Effector memory CD8-positive, alpha-beta T cell (primary cell): ENCODE measurements at regions not wholly inside any gene's neighbourhood (a gene's known extent, or its start where the extent isn't known, plus 50 kb on each side); places are given as distances from the start of the nearest gene placed in this dataset.
"Not testable (repeated sequence)": the region's sequence is repeated elsewhere in the genome, so short reads cannot be mapped to it uniquely, and the experiment has no call there.

ENCODE experiments used
- ATAC-seq: fragments of 150-1000 bp; cut with Tn5 transposase; replicated peaks from 2 replicates; pipeline ENCODE4 v1.10.0; 2021; ENCODE audit warnings: mild to moderate bottlenecking, moderate library complexity
- DNase-seq, 3 experiments: peaks; one replicate each; pipeline ENCODE4 v3.0.0; 2021
- H3K27ac Mint-ChIP-seq, 2 donors: one replicate each; pipeline ENCODE4 v1.8.0; 2022; ENCODE audit warnings: mild to moderate bottlenecking in 2 of 2, mixed read lengths in 2 of 2, moderate library complexity in 2 of 2
- H3K27me3 Mint-ChIP-seq, 2 donors: one replicate each; pipeline ENCODE4 v1.8.0; 2022; ENCODE audit warnings: mixed read lengths in 2 of 2
- H3K36me3 Mint-ChIP-seq: one replicate; pipeline ENCODE4 v1.8.0; 2022; ENCODE audit warnings: mild to moderate bottlenecking, moderate library complexity, mixed read lengths; ENCODE audit not compliant: insufficient read depth
- H3K4me1 Mint-ChIP-seq, 2 donors: one replicate each; pipeline ENCODE4 v1.8.0; 2022; ENCODE audit warnings: low read depth in 2 of 2, mixed read lengths in 2 of 2
- H3K4me3 Mint-ChIP-seq, 2 donors: one replicate each; pipeline ENCODE4 v1.8.0; 2022; ENCODE audit warnings: mild to moderate bottlenecking in 2 of 2, mixed read lengths in 2 of 2, moderate library complexity in 2 of 2
- H3K9me3 Mint-ChIP-seq, 2 donors: one replicate each; pipeline ENCODE4 v1.8.0; 2022; ENCODE audit warnings: mixed read lengths in 2 of 2

- Mint-ChIP-seq H3K27me3 (no peaks in the 10 kb centered on the region), H3K9me3 (peaks cover 6 to 18% of the 10 kb centered on the region in 2 donors), H3K4me1 (no peaks in the 10 kb centered on the region), H3K4me3 (no peak overlapping the region), H3K27ac (no peak overlapping the region), H3K36me3 (no peaks in the 10 kb centered on the region)
- DNase-seq (no peak), ATAC-seq (no peak)
Measured at GRCh38 chr7:8809320-8809719, 375.9 kb downstream of the NXPH1 start.

GRCh38 chr7:8817448-8818036 is 384.1 kb downstream of the NXPH1 start:
- H3K9me3 Mint-ChIP-seq, result no peaks in the 10 kb centered on the region
- peaks cover 3% of the 10 kb centered on the region for H3K36me3 Mint-ChIP-seq
- no peak for ATAC-seq
- H3K27ac Mint-ChIP-seq, result no peak overlapping the region
- H3K4me1 Mint-ChIP-seq, result no peaks in the 10 kb centered on the region
- no peaks in the 10 kb centered on the region for H3K27me3 Mint-ChIP-seq
- no peak for DNase-seq
- H3K4me3 Mint-ChIP-seq, result no peak overlapping the region

GRCh38 chr7:8818406-8818805 is 385.0 kb downstream of the NXPH1 start:
- H3K4me1 Mint-ChIP-seq, result no peaks in the 10 kb centered on the region
- peaks cover 0 to 3% of the 10 kb centered on the region in 2 donors for H3K9me3 Mint-ChIP-seq
- no peak for ATAC-seq
- H3K27me3 Mint-ChIP-seq, result no peaks in the 10 kb centered on the region
- no peak overlapping the region for H3K4me3 Mint-ChIP-seq
- peaks cover 3% of the 10 kb centered on the region for H3K36me3 Mint-ChIP-seq
- H3K27ac Mint-ChIP-seq, result no peak overlapping the region
- DNase-seq, result no peak

GRCh38 chr7:8822595-8822994 is 389.2 kb downstream of the NXPH1 start:
- H3K4me1 Mint-ChIP-seq, result no peaks in the 10 kb centered on the region
- H3K36me3 Mint-ChIP-seq, result no peaks in the 10 kb centered on the region
- ATAC-seq (no peak), DNase-seq (no peak)
- no peaks in the 10 kb centered on the region for H3K27me3 Mint-ChIP-seq
- no peak overlapping the region for H3K27ac Mint-ChIP-seq
- no peak overlapping the region for H3K4me3 Mint-ChIP-seq
- H3K9me3 Mint-ChIP-seq, result peaks cover 0 to 7% of the 10 kb centered on the region in 2 donors

- no peak for DNase-seq
- no peaks in the 10 kb centered on the region for H3K27me3 Mint-ChIP-seq
- H3K27ac Mint-ChIP-seq, result no peak overlapping the region
- H3K36me3 Mint-ChIP-seq, result no peaks in the 10 kb centered on the region
- no peak for ATAC-seq
- H3K4me1 Mint-ChIP-seq, result no peaks in the 10 kb centered on the region
- no peak overlapping the region for H3K4me3 Mint-ChIP-seq
- H3K9me3 Mint-ChIP-seq, result peaks cover 0 to 7% of the 10 kb centered on the region in 2 donors
Measured at GRCh38 chr7:8823486-8823885, 390.1 kb downstream of the NXPH1 start.

- DNase-seq (no peak), ATAC-seq (no peak)
- Mint-ChIP-seq H3K4me1 (no peaks in the 10 kb centered on the region), H3K9me3 (peaks cover 0 to 7% of the 10 kb centered on the region in 2 donors), H3K27me3 (no peaks in the 10 kb centered on the region), H3K36me3 (no peaks in the 10 kb centered on the region), H3K4me3 (no peak overlapping the region), H3K27ac (no peak overlapping the region)
Measured at GRCh38 chr7:8827329-8827728, 393.9 kb downstream of the NXPH1 start.

- Mint-ChIP-seq H3K27ac (no peak overlapping the region), H3K4me1 (no peaks in the 10 kb centered on the region), H3K4me3 (no peak overlapping the region), H3K9me3 (peaks cover 0 to 6% of the 10 kb centered on the region in 2 donors), H3K27me3 (no peaks in the 10 kb centered on the region), H3K36me3 (no peaks in the 10 kb centered on the region)
- DNase-seq, result no peak
- ATAC-seq, result no peak
Measured at GRCh38 chr7:8829100-8829499, 395.7 kb downstream of the NXPH1 start.

GRCh38 chr7:8831376-8831775 is 398.0 kb downstream of the NXPH1 start:
- Mint-ChIP-seq H3K36me3 (no peaks in the 10 kb centered on the region), H3K4me1 (no peaks in the 10 kb centered on the region), H3K9me3 (peaks cover 0 to 6% of the 10 kb centered on the region in 2 donors), H3K27ac (no peak overlapping the region), H3K27me3 (no peaks in the 10 kb centered on the region), H3K4me3 (no peak overlapping the region)
- ATAC-seq (no peak), DNase-seq (no peak)

- no peak for DNase-seq
- no peak overlapping the region for H3K27ac Mint-ChIP-seq
- H3K27me3 Mint-ChIP-seq, result no peaks in the 10 kb centered on the region
- H3K4me3 Mint-ChIP-seq, result no peak overlapping the region
- ATAC-seq, result no peak
- peaks cover 0 to 4% of the 10 kb centered on the region in 2 donors for H3K9me3 Mint-ChIP-seq
- H3K4me1 Mint-ChIP-seq, result no peaks in the 10 kb centered on the region
- no peaks in the 10 kb centered on the region for H3K36me3 Mint-ChIP-seq
Measured at GRCh38 chr7:8833355-8833754, 399.9 kb downstream of the NXPH1 start.

GRCh38 chr7:8841171-8841570 is 407.8 kb downstream of the NXPH1 start:
- Mint-ChIP-seq H3K4me1 (no peaks in the 10 kb centered on the region), H3K27me3 (no peaks in the 10 kb centered on the region), H3K36me3 (no peaks in the 10 kb centered on the region), H3K9me3 (peaks cover 0 to 16% of the 10 kb centered on the region in 2 donors), H3K4me3 (no peak overlapping the region), H3K27ac (no peak overlapping the region)
- DNase-seq (no peak), ATAC-seq (no peak)

GRCh38 chr7:8871716-8872115 is 438.3 kb downstream of the NXPH1 start:
- Mint-ChIP-seq H3K36me3 (no peaks in the 10 kb centered on the region), H3K27me3 (no peaks in the 10 kb centered on the region), H3K9me3 (peaks cover 5 to 6% of the 10 kb centered on the region in 2 donors), H3K4me3 (no peak overlapping the region), H3K27ac (no peak overlapping the region), H3K4me1 (no peaks in the 10 kb centered on the region)
- no peak for DNase-seq
- ATAC-seq, result no peak

GRCh38 chr7:8881916-8882315 is 448.5 kb downstream of the NXPH1 start:
- ATAC-seq, result no peak
- DNase-seq, result no peak
- H3K9me3 Mint-ChIP-seq, result peaks cover 7 to 12% of the 10 kb centered on the region in 2 donors
- no peak overlapping the region for H3K27ac Mint-ChIP-seq
- no peaks in the 10 kb centered on the region for H3K27me3 Mint-ChIP-seq
- H3K4me1 Mint-ChIP-seq, result no peaks in the 10 kb centered on the region
- no peaks in the 10 kb centered on the region for H3K36me3 Mint-ChIP-seq
- no peak overlapping the region for H3K4me3 Mint-ChIP-seq

- DNase-seq, result no peak
- ATAC-seq, result no peak
- Mint-ChIP-seq H3K9me3 (peaks cover 4 to 15% of the 10 kb centered on the region in 2 donors), H3K36me3 (no peaks in the 10 kb centered on the region), H3K4me3 (no peak overlapping the region), H3K27ac (no peak overlapping the region), H3K27me3 (no peaks in the 10 kb centered on the region), H3K4me1 (no peaks in the 10 kb centered on the region)
Measured at GRCh38 chr7:8885480-8886000, 452.1 kb downstream of the NXPH1 start.

GRCh38 chr7:8890346-8890745 is 456.9 kb downstream of the NXPH1 start:
- H3K4me3 Mint-ChIP-seq, H3K27ac Mint-ChIP-seq, H3K4me1 Mint-ChIP-seq, DNase-seq, ATAC-seq, H3K36me3 Mint-ChIP-seq, H3K27me3 Mint-ChIP-seq: not testable (repeated sequence)
- peaks cover 4 to 15% of the 10 kb centered on the region in 2 donors for H3K9me3 Mint-ChIP-seq
